HEK293 (cell line): ENCODE measurements at regions not wholly inside any gene's neighbourhood (a gene's known extent, or its start where the extent isn't known, plus 50 kb on each side); places are given as distances from the start of the nearest gene placed in this dataset.

ENCODE experiments used
- CTCF ChIA-PET: fragments of 350-600 bp; formaldehyde crosslinking; extraction: SDS; loops from one replicate; lab custom pipeline; 2021; ENCODE audit warnings: antibody characterized with exemption; lab: Yijun Ruan, JAX
- POLR2A ChIA-PET: fragments of 300-600 bp; formaldehyde crosslinking; extraction: SDS; loops from one replicate; lab custom pipeline; 2020; ENCODE audit warnings: antibody characterized with exemption, inconsistent platforms; lab: Yijun Ruan, JAX
- H3K27ac ChIP-seq: fragments of 200-500 bp; sonication (Bioruptor generic); 2 replicates; pipeline ENCODE4 v1.5.1; 2014; ENCODE audit warnings: low read depth, low read length, control low read depth, inconsistent platforms; ENCODE audit errors: extremely low read depth
- H3K36me3 ChIP-seq, 2 experiments: fragments of 200-500 bp in 1 of 2; sonication (Bioruptor generic) in 1 of 2; 1 replicate in 1 of 2; 2 replicates in 1 of 2; pipeline ENCODE4 v1.5.1; 2014 to 2017; ENCODE audit warnings: inconsistent platforms in 2 of 2, low read length in 2 of 2; ENCODE audit not compliant: control insufficient read depth in 2 of 2, insufficient read depth in 1 of 2
- H3K4me1 ChIP-seq: fragments of 200-500 bp; sonication (Bioruptor generic); 2 replicates; pipeline ENCODE4 v1.5.1; 2014; ENCODE audit warnings: mild to moderate bottlenecking, low read length, inconsistent platforms; ENCODE audit not compliant: control insufficient read depth, insufficient read depth
- H3K4me3 ChIP-seq: 2 replicates; pipeline ENCODE4 v1.5.1; 2011; ENCODE audit warnings: low read depth, mild to moderate bottlenecking, control low read depth, low read length, moderate library complexity
- H3K9me3 ChIP-seq: fragments of 200-500 bp; sonication (Bioruptor generic); 2 replicates; pipeline ENCODE4 v1.5.1; 2014; ENCODE audit warnings: low read depth, low read length, inconsistent platforms; ENCODE audit not compliant: control insufficient read depth, insufficient read depth
- BCL11B ChIP-seq: fragments of 450-650 bp; formaldehyde crosslinking; IDR thresholded peaks from 2 replicates; pipeline ENCODE4 v1.5.1; 2016; ENCODE audit warnings: low read depth, missing biosample characterization, missing genetic modification characterization
- FEZF1 ChIP-seq: fragments of 450-650 bp; formaldehyde crosslinking; IDR thresholded peaks from 2 replicates; pipeline ENCODE4 v1.5.1; 2016; ENCODE audit warnings: missing biosample characterization, missing genetic modification characterization
- GFI1B ChIP-seq: fragments of 450-650 bp; formaldehyde crosslinking; IDR thresholded peaks from 2 replicates; pipeline ENCODE4 v1.5.1; 2016; ENCODE audit warnings: missing biosample characterization, missing genetic modification characterization
- OVOL3 ChIP-seq: fragments of 450-650 bp; formaldehyde crosslinking; IDR thresholded peaks from 2 replicates; pipeline ENCODE4 v1.5.1; 2016; ENCODE audit warnings: missing biosample characterization, missing genetic modification characterization
- ZBTB1 ChIP-seq: fragments of 450-650 bp; formaldehyde crosslinking; IDR thresholded peaks from 2 replicates; pipeline ENCODE4 v1.5.1; 2016; ENCODE audit warnings: missing biosample characterization, missing genetic modification characterization
- ZNF132 ChIP-seq: fragments of 450-650 bp; formaldehyde crosslinking; IDR thresholded peaks from 2 replicates; pipeline ENCODE4 v1.5.1; 2017; ENCODE audit warnings: missing biosample characterization, missing genetic modification characterization, borderline replicate concordance
- ZNF2 ChIP-seq: fragments of 450-650 bp; formaldehyde crosslinking; IDR thresholded peaks from 2 replicates; pipeline ENCODE4 v1.5.1; 2016; ENCODE audit warnings: missing biosample characterization, missing genetic modification characterization
- ZNF23 ChIP-seq: fragments of 450-650 bp; formaldehyde crosslinking; IDR thresholded peaks from 2 replicates; pipeline ENCODE4 v1.5.1; 2016; ENCODE audit warnings: missing biosample characterization, missing genetic modification characterization, borderline replicate concordance
- ZNF571 ChIP-seq: fragments of 450-650 bp; formaldehyde crosslinking; IDR thresholded peaks from 2 replicates; pipeline ENCODE4 v1.5.0; 2017; ENCODE audit warnings: missing biosample characterization, missing genetic modification characterization
- ZNF701 ChIP-seq: fragments of 450-650 bp; formaldehyde crosslinking; IDR thresholded peaks from 2 replicates; pipeline ENCODE4 v1.5.1; 2016; ENCODE audit warnings: missing biosample characterization, missing genetic modification characterization
- ZNF785 ChIP-seq: fragments of 450-650 bp; formaldehyde crosslinking; IDR thresholded peaks from 2 replicates; pipeline ENCODE4 v1.5.1; 2016; ENCODE audit warnings: missing biosample characterization, missing genetic modification characterization
- ZNF791 ChIP-seq: fragments of 450-650 bp; formaldehyde crosslinking; IDR thresholded peaks from 2 replicates; pipeline ENCODE4 v1.5.1; 2016; ENCODE audit warnings: missing biosample characterization, missing genetic modification characterization
- ZSCAN23 ChIP-seq: fragments of 450-650 bp; formaldehyde crosslinking; IDR thresholded peaks from 2 replicates; pipeline ENCODE4 v1.5.1; 2016; ENCODE audit warnings: missing biosample characterization, missing genetic modification characterization
- ZXDB ChIP-seq: fragments of 450-650 bp; formaldehyde crosslinking; IDR thresholded peaks from 2 replicates; pipeline ENCODE4 v1.5.1; 2016; ENCODE audit warnings: missing biosample characterization, missing genetic modification characterization
- TF ChIP-seq, protein P1 (sequence below): fragments of 450-650 bp; formaldehyde crosslinking; IDR thresholded peaks from 2 replicates; pipeline ENCODE4 v1.5.1; 2017; ENCODE audit warnings: missing biosample characterization, missing genetic modification characterization
- TF ChIP-seq, protein P2 (sequence below): fragments of 450-650 bp; formaldehyde crosslinking; IDR thresholded peaks from 2 replicates; pipeline ENCODE4 v1.5.1; 2016; ENCODE audit warnings: missing biosample characterization, missing genetic modification characterization
- TF ChIP-seq, protein P3 (sequence below): fragments of 450-650 bp; formaldehyde crosslinking; optimal IDR thresholded peaks from 2 replicates; pipeline ENCODE3; 2016; ENCODE audit warnings: missing biosample characterization, mild to moderate bottlenecking, missing genetic modification characterization
- TF ChIP-seq, protein P4 (sequence below): fragments of 450-650 bp; formaldehyde crosslinking; IDR thresholded peaks from 2 replicates; pipeline ENCODE4 v1.5.1; 2017; ENCODE audit warnings: missing biosample characterization, mild to moderate bottlenecking, missing genetic modification characterization, moderate library complexity

DNA sequence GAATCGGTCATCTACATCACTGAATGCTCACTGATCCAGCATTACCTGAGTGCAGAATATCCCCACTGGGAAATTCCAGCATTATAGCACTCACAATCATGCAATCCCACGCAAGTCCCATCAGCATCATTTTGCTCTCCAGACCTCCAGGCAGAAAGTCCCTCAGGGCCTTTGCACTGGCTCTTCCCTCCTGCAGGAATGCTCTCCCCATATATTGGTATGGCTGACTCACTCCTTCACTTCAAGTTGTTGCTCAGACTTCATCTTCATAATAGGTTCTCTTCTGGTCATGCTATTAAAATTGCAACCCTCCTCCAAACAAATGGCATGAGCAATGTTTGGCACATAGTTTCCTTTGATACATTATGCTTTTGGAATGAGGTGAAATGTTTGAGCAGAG is 64.7 kb upstream of the CELF4 start:
- no peak overlapping the region for H3K4me3 ChIP-seq
- TF ChIP-seq, protein P1, sequence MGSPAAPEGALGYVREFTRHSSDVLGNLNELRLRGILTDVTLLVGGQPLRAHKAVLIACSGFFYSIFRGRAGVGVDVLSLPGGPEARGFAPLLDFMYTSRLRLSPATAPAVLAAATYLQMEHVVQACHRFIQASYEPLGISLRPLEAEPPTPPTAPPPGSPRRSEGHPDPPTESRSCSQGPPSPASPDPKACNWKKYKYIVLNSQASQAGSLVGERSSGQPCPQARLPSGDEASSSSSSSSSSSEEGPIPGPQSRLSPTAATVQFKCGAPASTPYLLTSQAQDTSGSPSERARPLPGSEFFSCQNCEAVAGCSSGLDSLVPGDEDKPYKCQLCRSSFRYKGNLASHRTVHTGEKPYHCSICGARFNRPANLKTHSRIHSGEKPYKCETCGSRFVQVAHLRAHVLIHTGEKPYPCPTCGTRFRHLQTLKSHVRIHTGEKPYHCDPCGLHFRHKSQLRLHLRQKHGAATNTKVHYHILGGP (tag by site-specific recombination), result no peak
- TF ChIP-seq ZBTB1 (tag by site-specific recombination) (no peak), BCL11B (tag by site-specific recombination) (no peak), ZSCAN23 (tag by site-specific recombination) (no peak), ZNF23 (tag by site-specific recombination) (no peak), ZNF571 (tag by site-specific recombination) (no peak)
- TF ChIP-seq, protein P2, sequence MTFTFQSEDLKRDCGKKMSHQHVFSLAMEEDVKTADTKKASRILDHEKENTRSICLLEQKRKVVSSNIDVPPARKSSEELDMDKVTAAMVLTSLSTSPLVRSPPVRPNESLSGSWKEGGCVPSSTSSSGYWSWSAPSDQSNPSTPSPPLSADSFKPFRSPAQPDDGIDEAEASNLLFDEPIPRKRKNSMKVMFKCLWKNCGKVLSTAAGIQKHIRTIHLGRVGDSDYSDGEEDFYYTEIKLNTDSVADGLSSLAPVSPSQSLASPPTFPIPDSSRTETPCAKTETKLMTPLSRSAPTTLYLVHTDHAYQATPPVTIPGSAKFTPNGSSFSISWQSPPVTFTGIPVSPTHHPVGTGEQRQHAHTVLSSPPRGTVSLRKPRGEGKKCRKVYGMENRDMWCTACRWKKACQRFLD (tag by site-specific recombination), result no peak
- TF ChIP-seq, all 188 proteins: peak for 0
- Histone ChIP-seq H3K27ac (no peak overlapping the region), H3K4me1 (no peaks in the 10 kb centered on the region), H3K9me3 (no peaks in the 10 kb centered on the region), H3K36me3 (no peaks in the 10 kb centered on the region)
- POLR2A ChIA-PET, result no interaction called here
- CTCF ChIA-PET, result no interaction called here

DNA sequence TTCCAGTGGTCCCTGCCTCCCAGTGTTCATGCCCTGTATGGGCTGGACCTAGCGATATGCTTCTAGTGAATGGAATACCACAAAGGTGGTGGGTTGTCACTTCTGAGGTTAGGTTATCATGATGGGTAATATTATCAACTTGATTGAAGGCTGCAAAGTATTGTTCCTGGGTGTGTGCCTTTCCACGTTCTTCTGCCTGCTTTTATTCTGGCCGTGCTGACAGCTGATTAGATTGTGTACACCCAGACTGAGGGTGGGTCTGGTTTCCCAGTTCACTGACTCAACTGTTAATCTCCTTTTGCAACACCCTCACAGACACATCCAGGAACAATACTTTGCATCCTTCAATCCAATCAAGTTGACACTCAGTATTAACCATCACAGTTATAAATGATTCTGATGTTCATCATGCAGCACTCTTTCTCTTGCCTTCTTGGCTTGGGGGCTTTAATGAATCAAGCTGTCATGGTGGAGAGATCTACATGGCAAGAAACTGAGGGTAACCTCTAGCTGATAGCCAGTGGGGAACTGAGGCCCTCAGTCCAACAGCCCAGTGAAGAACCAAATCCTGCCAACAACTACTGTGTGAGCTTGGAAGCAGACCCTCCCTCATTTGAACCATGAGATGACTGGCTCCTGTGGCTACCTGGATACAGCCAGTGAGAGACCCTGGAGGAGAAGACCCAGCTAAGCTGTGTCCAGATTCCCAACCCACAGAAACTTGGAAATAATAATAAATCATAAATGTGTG is 63.0 kb upstream of the CELF4 start:
- CTCF ChIA-PET, result no interaction called here
- POLR2A ChIA-PET, result no interaction called here

DNA sequence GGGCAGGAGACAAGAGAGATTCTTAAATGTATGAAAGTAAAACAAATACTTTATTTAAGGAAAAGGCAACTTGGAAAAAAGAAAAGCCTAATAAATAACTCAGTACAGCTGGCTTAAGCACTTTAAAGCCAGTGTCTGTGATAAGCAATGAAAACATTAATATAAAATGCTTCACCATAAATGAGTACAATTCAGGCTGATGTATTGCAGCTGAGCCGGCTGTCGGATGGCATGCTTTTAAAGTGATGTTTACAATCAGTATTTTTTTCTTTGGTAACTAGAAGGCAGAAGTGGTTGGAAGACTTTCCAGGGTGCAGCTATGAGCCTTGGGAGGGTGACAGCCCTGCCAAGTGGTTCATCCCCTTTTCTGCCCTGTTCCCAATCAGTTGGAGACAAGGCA is 58.7 kb upstream of the CELF4 start:
- Histone ChIP-seq H3K9me3 (no peaks in the 10 kb centered on the region), H3K4me3 (no peak overlapping the region), H3K27ac (no peak overlapping the region), H3K4me1 (no peaks in the 10 kb centered on the region), H3K36me3 (no peaks in the 10 kb centered on the region)
- TF ChIP-seq OVOL3 (tag by site-specific recombination) (no peak), GFI1B (tag by site-specific recombination) (no peak), BCL11B (tag by site-specific recombination) (no peak)
- ChIA-PET POLR2A (no interaction called here), CTCF (no interaction called here)

More for the DNA sequence above, 63.0 kb upstream of the CELF4 start:
- H3K27ac ChIP-seq, result no peak overlapping the region
- no peaks in the 10 kb centered on the region for H3K36me3 ChIP-seq
- H3K4me3 ChIP-seq, result no peak overlapping the region
- no peaks in the 10 kb centered on the region for H3K9me3 ChIP-seq
- TF ChIP-seq FEZF1 (tag by site-specific recombination) (no peak), ZSCAN23 (tag by site-specific recombination) (no peak), ZNF701 (tag by site-specific recombination) (no peak), ZNF791 (tag by site-specific recombination) (no peak), ZXDB (tag by site-specific recombination) (no peak), ZNF132 (no peak), ZNF2 (tag by site-specific recombination) (no peak), ZNF785 (tag by site-specific recombination) (no peak)
- TF ChIP-seq, protein P3, sequence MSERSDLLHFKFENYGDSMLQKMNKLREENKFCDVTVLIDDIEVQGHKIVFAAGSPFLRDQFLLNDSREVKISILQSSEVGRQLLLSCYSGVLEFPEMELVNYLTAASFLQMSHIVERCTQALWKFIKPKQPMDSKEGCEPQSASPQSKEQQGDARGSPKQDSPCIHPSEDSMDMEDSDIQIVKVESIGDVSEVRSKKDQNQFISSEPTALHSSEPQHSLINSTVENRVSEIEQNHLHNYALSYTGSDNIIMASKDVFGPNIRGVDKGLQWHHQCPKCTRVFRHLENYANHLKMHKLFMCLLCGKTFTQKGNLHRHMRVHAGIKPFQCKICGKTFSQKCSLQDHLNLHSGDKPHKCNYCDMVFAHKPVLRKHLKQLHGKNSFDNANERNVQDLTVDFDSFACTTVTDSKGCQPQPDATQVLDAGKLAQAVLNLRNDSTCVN (tag by site-specific recombination), result no peak
- TF ChIP-seq, protein P4, sequence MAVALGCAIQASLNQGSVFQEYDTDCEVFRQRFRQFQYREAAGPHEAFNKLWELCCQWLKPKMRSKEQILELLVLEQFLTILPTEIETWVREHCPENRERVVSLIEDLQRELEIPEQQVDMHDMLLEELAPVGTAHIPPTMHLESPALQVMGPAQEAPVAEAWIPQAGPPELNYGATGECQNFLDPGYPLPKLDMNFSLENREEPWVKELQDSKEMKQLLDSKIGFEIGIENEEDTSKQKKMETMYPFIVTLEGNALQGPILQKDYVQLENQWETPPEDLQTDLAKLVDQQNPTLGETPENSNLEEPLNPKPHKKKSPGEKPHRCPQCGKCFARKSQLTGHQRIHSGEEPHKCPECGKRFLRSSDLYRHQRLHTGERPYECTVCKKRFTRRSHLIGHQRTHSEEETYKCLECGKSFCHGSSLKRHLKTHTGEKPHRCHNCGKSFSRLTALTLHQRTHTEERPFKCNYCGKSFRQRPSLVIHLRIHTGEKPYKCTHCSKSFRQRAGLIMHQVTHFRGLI (tag by site-specific recombination), result no peak
- no peaks in the 10 kb centered on the region for H3K4me1 ChIP-seq
